Naive thymus-derived CD4-positive, alpha-beta T cell (primary cell): ENCODE measurements at regions not wholly inside any gene's neighbourhood (a gene's known extent, or its start where the extent isn't known, plus 50 kb on each side); places are given as distances from the start of the nearest gene placed in this dataset.

Experiments used
- ATAC-seq: fragments of 150-1000 bp; cut with Tn5 transposase; 2 replicates; pipeline ENCODE4 v1.10.0; 2021; ENCODE audit warnings: mild to moderate bottlenecking, moderate library complexity
- CTCF ChIA-PET: fragments of 350-600 bp; sonication (Branson Sonifier 250); formaldehyde crosslinking; loops from one replicate; lab custom pipeline; 2021; ENCODE audit warnings: antibody characterized with exemption; lab: Charles Lee
- POLR2A ChIA-PET: fragments of 350-600 bp; sonication (Branson Sonifier 250); formaldehyde crosslinking; loops from one replicate; lab custom pipeline; 2021; ENCODE audit warnings: antibody characterized with exemption, inconsistent platforms; lab: Charles Lee
- DNase-seq, 9 donors: peaks; one replicate each; pipeline versions ENCODE4 v3.0.0 to v3.0.0-alpha.2; 2020 to 2022; ENCODE audit warnings: mixed read lengths in 1 of 9
- H3K27ac ChIP-seq: one replicate; pipeline ENCODE4 v1.7.0; 2013; ENCODE audit warnings: mild to moderate bottlenecking, low read depth, low read length, moderate library complexity
- H3K27me3 ChIP-seq, 2 donors: one replicate each; pipeline ENCODE4 v1.7.0; 2013; ENCODE audit warnings: low read length in 2 of 2, mild to moderate bottlenecking in 2 of 2, moderate library complexity in 2 of 2; ENCODE audit not compliant: control insufficient read depth in 2 of 2, insufficient read depth in 2 of 2
- H3K36me3 ChIP-seq, 3 experiments: 1 replicate in 2 of 3; 2 replicates in 1 of 3; pipeline ENCODE4 v1.7.0; 2013; ENCODE audit warnings: low read length in 3 of 3, mild to moderate bottlenecking in 3 of 3, moderate library complexity in 1 of 3; ENCODE audit not compliant: insufficient read depth in 3 of 3, control insufficient read depth in 2 of 3
- H3K4me1 ChIP-seq, 2 donors: one replicate each; pipeline ENCODE4 v1.7.0; 2013; ENCODE audit warnings: low read length in 2 of 2, mild to moderate bottlenecking in 2 of 2, moderate library complexity in 1 of 2; ENCODE audit not compliant: control insufficient read depth in 2 of 2, insufficient read depth in 2 of 2
- H3K4me3 ChIP-seq: 2 replicates; pipeline ENCODE4 v1.7.0; 2013; ENCODE audit warnings: mild to moderate bottlenecking, low read length
- H3K9me3 ChIP-seq, 3 experiments: 1 replicate in 2 of 3; 2 replicates in 1 of 3; pipeline ENCODE4 v1.7.0; 2013; ENCODE audit warnings: low read length in 3 of 3; ENCODE audit not compliant: control insufficient read depth in 2 of 3
- H3K27ac Mint-ChIP-seq, 9 donors: one replicate each; pipeline ENCODE4 v1.8.0; 2020 to 2022; ENCODE audit warnings: mixed read lengths in 9 of 9, mild to moderate bottlenecking in 8 of 9, moderate library complexity in 5 of 9, inconsistent platforms in 2 of 9
- H3K27me3 Mint-ChIP-seq, 5 donors: one replicate each; pipeline ENCODE4 v1.8.0; 2021 to 2022; ENCODE audit warnings: mixed read lengths in 5 of 5, mild to moderate bottlenecking in 1 of 5
- H3K36me3 Mint-ChIP-seq, 5 donors: one replicate each; pipeline ENCODE4 v1.8.0; 2020 to 2022; ENCODE audit warnings: mixed read lengths in 5 of 5, mild to moderate bottlenecking in 3 of 5, inconsistent platforms in 1 of 5
- H3K4me1 Mint-ChIP-seq, 7 donors: one replicate each; pipeline ENCODE4 v1.8.0; 2020 to 2022; ENCODE audit warnings: mixed read lengths in 7 of 7, mild to moderate bottlenecking in 3 of 7, inconsistent platforms in 1 of 7
- H3K4me3 Mint-ChIP-seq, 10 donors: one replicate each; pipeline ENCODE4 v1.8.0; 2020 to 2022; ENCODE audit warnings: mild to moderate bottlenecking in 10 of 10, mixed read lengths in 10 of 10, moderate library complexity in 6 of 10, inconsistent platforms in 2 of 10
- H3K9me3 Mint-ChIP-seq, 11 donors: one replicate each; pipeline ENCODE4 v1.8.0; 2020 to 2022; ENCODE audit warnings: mixed read lengths in 11 of 11, mild to moderate bottlenecking in 4 of 11, inconsistent platforms in 1 of 11, moderate library complexity in 1 of 11
- intact Hi-C, 2 donors: fragments of 100-400 bp; cut with micrococcal nuclease; formaldehyde crosslinking; loops; one replicate each; pipeline ENCODE4 v1.15.1; 2023

DNA sequence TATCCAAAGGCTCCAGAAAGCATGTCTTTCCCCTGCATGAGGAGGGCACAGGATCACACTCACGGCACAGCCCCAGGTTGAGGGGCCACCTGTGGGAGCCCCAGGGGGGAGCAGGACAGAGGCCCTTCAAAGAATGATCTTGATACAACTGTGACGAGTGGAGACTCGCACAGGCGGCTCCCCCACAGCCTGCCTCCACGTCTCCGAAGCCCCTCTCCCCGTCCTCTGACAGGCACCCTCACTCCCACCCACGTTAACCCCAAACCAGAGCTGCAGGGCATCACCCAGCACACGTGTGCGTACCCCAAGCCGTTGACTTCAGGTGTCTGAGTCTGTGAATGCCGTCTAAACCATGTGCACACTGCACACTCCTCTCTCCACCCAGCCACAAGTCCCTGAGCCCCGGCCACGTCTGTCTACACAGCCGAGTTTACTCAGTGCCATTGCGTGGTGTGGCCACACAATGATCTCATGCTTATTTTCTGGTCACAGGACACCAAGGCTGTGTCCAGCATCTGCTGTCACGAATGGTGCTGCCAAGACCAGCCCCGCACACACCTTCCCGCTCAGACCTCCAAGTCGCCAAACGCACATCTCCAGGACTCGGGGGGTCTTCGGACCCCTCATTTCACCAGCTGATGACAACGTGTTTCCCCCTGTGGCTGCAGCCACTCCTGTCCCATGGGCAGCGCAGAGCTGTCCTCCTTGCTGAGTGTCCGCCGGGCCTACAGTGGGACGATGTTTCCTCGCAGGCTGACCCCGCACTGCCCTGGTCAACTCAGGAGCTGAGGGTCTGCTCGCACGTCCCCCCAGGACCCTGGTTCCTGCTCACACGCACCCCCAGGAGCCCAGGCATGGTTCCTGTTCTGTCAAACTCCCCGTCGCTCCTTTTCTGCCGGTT lies 251.2 kb downstream of the BRD1 start:
- H3K4me1 Mint-ChIP-seq = peaks cover 0 to 14% (median 0%) of the 10 kb centered on the region in 7 donors
- H3K27me3 ChIP-seq = no peaks in the 10 kb centered on the region
- intact Hi-C loops = no loop called here
- H3K9me3 Mint-ChIP-seq = peaks cover 0 to 10% (median 0%) of the 10 kb centered on the region in 11 donors
- ATAC-seq (no peak), DNase-seq (no peak)
- POLR2A ChIA-PET = no interaction called here
- CTCF ChIA-PET = no interaction called here
- peak overlapping the region in 1 of 9 donors; percentile 53 for H3K27ac Mint-ChIP-seq
- no peaks in the 10 kb centered on the region for H3K36me3 ChIP-seq
- H3K4me3 ChIP-seq = no peak overlapping the region
- no peaks in the 10 kb centered on the region for H3K4me1 ChIP-seq
- no peak overlapping the region for H3K4me3 Mint-ChIP-seq
- no peak overlapping the region for H3K27ac ChIP-seq
- H3K36me3 Mint-ChIP-seq = peaks cover 2 to 28% (median 14%) of the 10 kb centered on the region in 5 donors
- no peaks in the 10 kb centered on the region for H3K27me3 Mint-ChIP-seq
- H3K9me3 ChIP-seq = peaks cover 0 to 9% (median 0%) of the 10 kb centered on the region in 3 experiments

DNA sequence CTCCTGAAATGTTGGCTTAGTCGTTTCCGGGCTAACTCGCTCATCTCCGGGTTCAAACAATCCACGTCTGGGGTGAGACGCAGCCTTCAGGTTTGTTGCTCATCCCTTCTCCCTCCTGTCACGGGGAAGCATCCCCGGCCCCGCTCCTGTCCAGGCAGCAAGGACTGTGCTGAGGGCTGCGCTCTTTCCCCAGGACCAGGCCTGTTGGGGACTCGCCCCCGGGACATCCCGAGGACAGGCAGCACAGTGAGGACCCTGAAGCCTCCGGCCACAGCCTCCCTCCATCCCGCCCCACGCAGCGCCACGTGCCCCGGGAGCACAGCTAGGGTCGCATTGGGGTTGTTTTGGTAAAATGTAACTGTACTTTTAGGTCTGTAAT lies 252.0 kb downstream of the BRD1 start:
- CTCF ChIA-PET = no interaction called here
- Histone ChIP-seq H3K4me1 (no peaks in the 10 kb centered on the region), H3K36me3 (no peaks in the 10 kb centered on the region), H3K27ac (no peak overlapping the region), H3K4me3 (no peak overlapping the region), H3K9me3 (peaks cover 0 to 8% (median 0%) of the 10 kb centered on the region in 3 experiments), H3K27me3 (no peaks in the 10 kb centered on the region)
- no peak overlapping the region for H3K27ac Mint-ChIP-seq
- H3K27me3 Mint-ChIP-seq = no peaks in the 10 kb centered on the region
- H3K4me1 Mint-ChIP-seq = peaks cover 0 to 14% (median 0%) of the 10 kb centered on the region in 7 donors
- H3K36me3 Mint-ChIP-seq = peaks cover 2 to 28% (median 14%) of the 10 kb centered on the region in 5 donors
- H3K4me3 Mint-ChIP-seq = no peak overlapping the region
- DNase-seq = no peak
- POLR2A ChIA-PET = no interaction called here
- ATAC-seq = no peak
- H3K9me3 Mint-ChIP-seq = peaks cover 0 to 10% (median 0%) of the 10 kb centered on the region in 11 donors
- intact Hi-C loops = no loop called here

GRCh38 chr22:49574881-49575702 lies 252.6 kb downstream of the BRD1 start:
- Histone ChIP-seq H3K9me3 (peaks cover 0 to 2% (median 0%) of the 10 kb centered on the region in 3 experiments), H3K4me3 (no peak overlapping the region), H3K27ac (no peak overlapping the region), H3K27me3 (no peaks in the 10 kb centered on the region), H3K4me1 (no peaks in the 10 kb centered on the region), H3K36me3 (no peaks in the 10 kb centered on the region)
- DNase-seq (peak in 1 of 9 donors; percentile 12), ATAC-seq (no peak)
- intact Hi-C loops = no loop called here
- Mint-ChIP-seq H3K4me3 (no peak overlapping the region), H3K27ac (no peak overlapping the region), H3K9me3 (peaks cover 0 to 10% (median 0%) of the 10 kb centered on the region in 11 donors), H3K36me3 (peaks cover 2 to 28% (median 14%) of the 10 kb centered on the region in 5 donors), H3K27me3 (no peaks in the 10 kb centered on the region), H3K4me1 (peaks cover 0 to 16% (median 0%) of the 10 kb centered on the region in 7 donors)
- POLR2A ChIA-PET = no interaction called here
- CTCF ChIA-PET = no interaction called here

DNA sequence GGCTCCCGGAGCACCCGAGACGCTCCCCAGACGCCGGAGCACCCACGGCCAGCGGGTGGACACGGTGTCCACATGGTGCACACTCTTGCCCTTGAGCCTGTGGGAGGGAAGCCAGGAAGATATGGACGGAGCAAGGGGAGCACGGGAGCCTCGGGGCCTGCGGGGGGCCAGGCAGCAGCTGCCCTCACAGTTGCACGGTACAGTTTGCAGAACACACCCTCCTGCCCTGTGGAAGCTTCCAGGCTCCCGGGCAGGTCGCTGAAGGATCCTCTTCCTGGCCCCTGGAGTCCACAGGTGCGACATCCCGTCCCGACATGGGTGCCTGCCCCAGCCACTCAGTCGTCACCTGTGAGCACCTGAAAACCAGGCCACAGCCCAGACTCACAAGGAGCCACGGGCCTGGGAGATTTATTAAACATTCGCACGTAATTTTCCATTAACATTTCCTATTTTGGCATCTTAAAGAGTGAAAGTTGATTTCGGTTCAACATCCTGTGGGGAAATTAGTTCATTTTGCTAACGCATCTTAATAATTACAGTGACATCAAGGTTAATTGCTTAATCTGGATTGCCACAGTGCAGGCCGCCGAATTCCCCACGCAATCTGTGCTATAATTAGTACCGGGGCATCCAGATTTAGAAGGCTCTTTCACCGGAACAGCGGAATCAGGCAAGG lies 253.3 kb downstream of the BRD1 start:
- H3K4me1 ChIP-seq = no peaks in the 10 kb centered on the region
- no peaks in the 10 kb centered on the region for H3K27me3 ChIP-seq
- ChIA-PET CTCF (no interaction called here), POLR2A (interaction anchor here (0.6 kb wide), 1 partner anchor 18 kb away, joined by 3 read pairs; no protein-coding TSS in a partner anchor)
- Mint-ChIP-seq H3K36me3 (peaks cover 1 to 27% (median 13%) of the 10 kb centered on the region in 5 donors), H3K27me3 (no peaks in the 10 kb centered on the region), H3K27ac (no peak overlapping the region), H3K4me3 (no peak overlapping the region), H3K4me1 (peaks cover 0 to 16% (median 0%) of the 10 kb centered on the region in 7 donors), H3K9me3 (peaks cover 0 to 8% (median 0%) of the 10 kb centered on the region in 11 donors)
- H3K4me3 ChIP-seq = no peak overlapping the region
- no peak overlapping the region for H3K27ac ChIP-seq
- no peaks in the 10 kb centered on the region for H3K36me3 ChIP-seq
- DNase-seq = peak in 1 of 9 donors; percentile 14
- H3K9me3 ChIP-seq = no peaks in the 10 kb centered on the region
- ATAC-seq = no peak
- intact Hi-C loops = no loop called here

DNA sequence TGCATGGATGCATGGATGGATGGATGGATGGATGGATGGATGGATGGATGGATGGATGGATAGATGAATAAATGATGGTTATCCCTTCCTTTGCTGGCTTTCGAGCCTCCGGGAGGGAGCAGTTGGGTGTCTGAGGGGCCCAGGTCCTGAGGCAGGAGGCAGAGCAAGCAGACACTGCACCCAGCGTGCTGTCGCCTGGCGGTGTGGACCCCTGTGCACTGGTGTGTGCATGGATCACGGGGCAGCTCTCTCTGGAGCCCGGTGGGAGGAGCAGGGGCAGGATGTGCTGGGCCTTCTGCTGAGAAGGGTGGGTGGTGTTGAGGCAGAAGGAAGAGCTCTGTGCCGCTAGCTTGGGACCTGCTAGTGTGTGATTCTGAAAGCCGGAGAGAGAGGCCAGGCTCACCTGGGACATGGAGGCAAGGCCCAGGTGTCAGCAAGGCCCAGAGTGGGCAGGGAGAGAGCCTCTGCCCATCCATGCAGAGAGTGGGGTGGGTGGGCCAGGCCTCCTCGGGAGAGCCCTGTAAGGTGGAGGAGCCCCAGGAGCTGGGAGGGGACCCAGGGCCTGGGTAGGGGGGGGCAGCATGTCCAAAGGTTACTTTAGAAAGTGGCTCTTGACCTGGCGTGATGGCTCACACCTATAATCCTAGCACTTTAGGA lies 254.4 kb downstream of the BRD1 start:
- intact Hi-C loops = no loop called here
- H3K27me3 ChIP-seq = no peaks in the 10 kb centered on the region
- DNase-seq (peak in 1 of 9 donors; percentile 10), ATAC-seq (no peak)
- ChIA-PET CTCF (no interaction called here), POLR2A (interaction anchor here (0.7 kb wide), 1 partner anchor 113 kb away, joined by 3 read pairs; no protein-coding TSS in a partner anchor)
- no peak overlapping the region for H3K4me3 ChIP-seq
- no peak overlapping the region for H3K27ac Mint-ChIP-seq
- H3K4me3 Mint-ChIP-seq = no peak overlapping the region
- H3K27ac ChIP-seq = no peak overlapping the region
- no peaks in the 10 kb centered on the region for H3K4me1 ChIP-seq
- no peaks in the 10 kb centered on the region for H3K9me3 Mint-ChIP-seq
- H3K27me3 Mint-ChIP-seq = no peaks in the 10 kb centered on the region
- H3K9me3 ChIP-seq = no peaks in the 10 kb centered on the region
- H3K4me1 Mint-ChIP-seq = peaks cover 0 to 12% (median 0%) of the 10 kb centered on the region in 7 donors
- peaks cover 0 to 16% (median 4%) of the 10 kb centered on the region in 5 donors for H3K36me3 Mint-ChIP-seq
- H3K36me3 ChIP-seq = no peaks in the 10 kb centered on the region

- Histone ChIP-seq H3K27me3 (no peaks in the 10 kb centered on the region), H3K36me3 (no peaks in the 10 kb centered on the region), H3K27ac (no peak overlapping the region), H3K4me1 (no peaks in the 10 kb centered on the region), H3K4me3 (no peak overlapping the region), H3K9me3 (no peaks in the 10 kb centered on the region)
- Mint-ChIP-seq H3K4me1 (peaks cover 0 to 12% (median 0%) of the 10 kb centered on the region in 7 donors), H3K9me3 (no peaks in the 10 kb centered on the region), H3K27me3 (no peaks in the 10 kb centered on the region), H3K27ac (no peak overlapping the region), H3K36me3 (peaks cover 0 to 14% (median 0%) of the 10 kb centered on the region in 5 donors), H3K4me3 (no peak overlapping the region)
- intact Hi-C loops = no loop called here
- DNase-seq (peak in 2 of 9 donors; percentile 1 to 11), ATAC-seq (no peak)
- ChIA-PET POLR2A (no interaction called here), CTCF (no interaction called here)
Observed at GRCh38 chr22:49571326-49571725, 256.3 kb downstream of the BRD1 start.
